ENCODE measurements at regions not wholly inside any gene's neighbourhood (a gene's known extent, or its start where the extent isn't known, plus 50 kb on each side); places are given as distances from the start of the nearest gene placed in this dataset.

GRCh38 chr6:148091394-148091793, 251.2 kb upstream of the SASH1 start:
- TF ChIP-seq POLR2A (IDR thresholded peaks at IDR 0.05; ENCODE audit: low read depth, low read length) (no peak), POLR2AphosphoS5 (IDR thresholded peaks at IDR 0.05; ENCODE audit: low read depth, low read length) (no peak), TAF1 (IDR thresholded peaks at IDR 0.05; ENCODE audit: borderline replicate concordance, low read depth, low read length) (no peak)
